HepG2 (cell line): ENCODE measurements at regions not wholly inside any gene's neighbourhood (a gene's known extent, or its start where the extent isn't known, plus 50 kb on each side); places are given as distances from the start of the nearest gene placed in this dataset.

Experiments used
- ATAC-seq: fragments of 200-7000 bp; cut with Tn5 transposase; 3 replicates; pipeline ENCODE4 v1.9.1; 2020; ENCODE audit warnings: mild to moderate bottlenecking, moderate library complexity
- BruUV-seq: library from RNA; stranded (reverse); fragments of 400-500 nt; replicated peaks from 2 replicates; lab custom pipeline; 2021; lab: Mats Ljungman, UMichigan
- CTCF ChIA-PET: fragments of 300-600 bp; formaldehyde crosslinking; extraction: SDS; loops from one replicate; lab custom pipeline; 2021; ENCODE audit warnings: low total read pairs, inconsistent platforms, low intra/inter-chr PET ratio; lab: Yijun Ruan, JAX
- POLR2A ChIA-PET: fragments of 350-600 bp; sonication (Branson Sonifier 250); formaldehyde crosslinking; loops from one replicate; lab custom pipeline; 2020; ENCODE audit warnings: antibody characterized with exemption, inconsistent platforms; lab: Yijun Ruan, JAX
- DNase-seq: peaks from one replicate; pipeline ENCODE4 v3.0.0-alpha.2; 2015; ENCODE audit warnings: low spot score
- FAIRE-seq: peaks from 3 replicates; lab custom pipeline; 2011; peaks lifted over from hg19 to GRCh38; lab: Jason Lieb, UNC
- H2AFZ ChIP-seq: one replicate; pipeline ENCODE4 v1.6.1; 2011; ENCODE audit warnings: low read length, inconsistent platforms
- H3K27ac ChIP-seq: fragments of 300-600 bp; 3 replicates; pipeline ENCODE4 v1.8.0; 2011; ENCODE audit warnings: mixed run types, mild to moderate bottlenecking, mixed read lengths, low read length, inconsistent platforms; ENCODE audit not compliant: insufficient read depth; ENCODE audit errors: extremely low read length
- H3K27me3 ChIP-seq, 2 experiments: fragments of 200-600 bp in 1 of 2; 2 replicates in 1 of 2; 3 replicates in 1 of 2; pipeline versions ENCODE4 v1.6.0 to v1.8.0; 2011; ENCODE audit warnings: low read length in 2 of 2, mild to moderate bottlenecking in 2 of 2, moderate library complexity in 2 of 2, inconsistent platforms in 1 of 2; ENCODE audit not compliant: insufficient read depth in 2 of 2, control insufficient read depth in 1 of 2
- H3K36me3 ChIP-seq, 2 experiments: fragments of 200-600 bp in 1 of 2; replicated peaks in 1 of 2; 2 replicates in 1 of 2; 3 replicates in 1 of 2; pipeline versions ENCODE4 v1.5.1 to v1.8.0; 2011; ENCODE audit warnings: low read length in 2 of 2, inconsistent platforms in 1 of 2; ENCODE audit not compliant: insufficient read depth in 2 of 2, control insufficient read depth in 1 of 2
- H3K4me1 ChIP-seq: 2 replicates; pipeline ENCODE4 v1.5.1; 2012; ENCODE audit warnings: low read length, inconsistent platforms; ENCODE audit not compliant: insufficient read depth
- H3K4me2 ChIP-seq: 2 replicates; pipeline ENCODE4 v1.6.0; 2011; ENCODE audit warnings: low read depth, low read length, inconsistent platforms
- H3K4me3 ChIP-seq, 3 experiments: fragments of 200-600 bp in 1 of 3; sonication (generic), shearing (Covaris generic) in 1 of 3; replicated peaks in 1 of 3; 2 replicates each; pipeline ENCODE4 v1.5.1; 2011 to 2016; ENCODE audit warnings: low read length in 3 of 3, inconsistent platforms in 2 of 3, low read depth in 2 of 3, mild to moderate bottlenecking in 2 of 3, control low read depth in 1 of 3, mixed read lengths in 1 of 3; ENCODE audit not compliant: insufficient read depth in 1 of 3
- H3K79me2 ChIP-seq: one replicate; pipeline ENCODE4 v1.6.1; 2011; ENCODE audit warnings: low read length, inconsistent platforms; ENCODE audit not compliant: insufficient read depth
- H3K9ac ChIP-seq: 2 replicates; pipeline ENCODE4 v1.6.0; 2011; ENCODE audit warnings: mild to moderate bottlenecking, low read depth, low read length, inconsistent platforms; ENCODE audit not compliant: insufficient read depth
- H3K9me3 ChIP-seq: 2 replicates; pipeline ENCODE4 v1.5.1; 2012; ENCODE audit warnings: mild to moderate bottlenecking, low read length
- H4K20me1 ChIP-seq: 2 replicates; pipeline ENCODE4 v1.6.0; 2011; ENCODE audit warnings: inconsistent platforms, mild to moderate bottlenecking, low read length, moderate library complexity; ENCODE audit not compliant: insufficient read depth
- ATAD3A ChIP-seq: sonication (generic); formaldehyde crosslinking; IDR thresholded peaks from 2 replicates; pipeline ENCODE4 v1.4.0; 2020; ENCODE audit warnings: missing genetic modification reagents
- BCL6 ChIP-seq: IDR thresholded peaks from 2 replicates; pipeline ENCODE4 v1.6.1; 2016; ENCODE audit warnings: missing genetic modification reagents, missing compliant biosample characterization
- CAMTA2 ChIP-seq: sonication (generic); formaldehyde crosslinking; IDR thresholded peaks from 2 replicates; pipeline ENCODE4 v1.4.0; 2020; ENCODE audit warnings: mild to moderate bottlenecking, missing genetic modification reagents, borderline replicate concordance
- CREB1 ChIP-seq, 2 experiments: fragments of 450-650 bp in 1 of 2; IDR thresholded peaks; 2 replicates each; pipeline ENCODE4 v1.6.1; 2016 to 2017; ENCODE audit warnings: control low read depth in 1 of 2, mild to moderate bottlenecking in 1 of 2, missing compliant biosample characterization in 1 of 2, missing genetic modification characterization in 1 of 2
- ETV6 ChIP-seq: sonication (generic); formaldehyde crosslinking; conservative IDR thresholded peaks from 2 replicates; pipeline ENCODE4 v1.4.0; 2020; ENCODE audit warnings: missing genetic modification reagents
- FOXA3 ChIP-seq: IDR thresholded peaks from 2 replicates; pipeline ENCODE4 v1.6.1; 2016; ENCODE audit warnings: missing genetic modification reagents, missing compliant biosample characterization
- FOXP1 ChIP-seq, 2 experiments: fragments of 450-650 bp in 1 of 2; IDR thresholded peaks; 2 replicates each; pipeline ENCODE4 v1.6.1; 2017 to 2018; ENCODE audit warnings: antibody characterized with exemption in 1 of 2
- GATAD2A ChIP-seq: IDR thresholded peaks from 2 replicates; pipeline ENCODE4 v1.6.1; 2016
- GTF3A ChIP-seq: sonication (generic); formaldehyde crosslinking; conservative IDR thresholded peaks from 2 replicates; pipeline ENCODE4 v1.4.0; 2020; ENCODE audit warnings: mild to moderate bottlenecking, missing genetic modification reagents
- HDAC1 ChIP-seq: sonication (generic); formaldehyde crosslinking; IDR thresholded peaks from 2 replicates; pipeline ENCODE4 v1.5.1; 2020; ENCODE audit warnings: mild to moderate bottlenecking, missing genetic modification reagents
- NFIB ChIP-seq: sonication (generic); formaldehyde crosslinking; IDR thresholded peaks from 2 replicates; pipeline ENCODE4 v1.9.0; 2021; ENCODE audit warnings: missing genetic modification reagents, mild to moderate bottlenecking, borderline replicate concordance
- ONECUT2 ChIP-seq: sonication (generic); formaldehyde crosslinking; IDR thresholded peaks from 2 replicates; pipeline ENCODE4 v1.4.0; 2020; ENCODE audit warnings: missing genetic modification reagents
- TSC22D2 ChIP-seq: sonication (generic); formaldehyde crosslinking; IDR thresholded peaks from 2 replicates; pipeline ENCODE4 v1.5.1; 2020; ENCODE audit warnings: missing genetic modification reagents, mild to moderate bottlenecking, borderline replicate concordance
- ZFP62 ChIP-seq: sonication (generic); formaldehyde crosslinking; IDR thresholded peaks from 2 replicates; pipeline ENCODE4 v1.4.0; 2020; ENCODE audit warnings: missing genetic modification reagents
- ZNF614 ChIP-seq: IDR thresholded peaks from 2 replicates; pipeline ENCODE4 v1.6.1; 2018; ENCODE audit warnings: missing biosample characterization, missing genetic modification reagents, inconsistent platforms, borderline replicate concordance
- ZNF672 ChIP-seq: sonication (generic); formaldehyde crosslinking; IDR thresholded peaks from 2 replicates; pipeline ENCODE4 v1.8.1; 2022; ENCODE audit warnings: missing genetic modification reagents
- WGBS: methylation state at CpG from one replicate; pipeline ENCODE4 v1.1.6; 2017; ENCODE audit warnings: low lambda C conversion rate; 5-methylcytosine and 5-hydroxymethylcytosine counted together
- in situ Hi-C: cut with HindIII; loops from 2 replicates; pipeline ENCODE4 v1.10.0; 2017; ENCODE audit warnings: low pct_unique_long_range_greater_than_20kb; ENCODE audit not compliant: extremely low pct_ligation_motif_present
- intact Hi-C: fragments of 100-400 bp; cut with micrococcal nuclease; formaldehyde crosslinking; loops from one replicate; pipeline ENCODE4 v1.10.0; 2022; ENCODE audit not compliant: unreplicated experiment
- TF ChIP-seq, protein P1 (sequence below): IDR thresholded peaks from 2 replicates; pipeline ENCODE4 v1.4.0; 2020; ENCODE audit warnings: mild to moderate bottlenecking, missing genetic modification reagents
- TF ChIP-seq, protein P2 (sequence below): sonication (generic); formaldehyde crosslinking; IDR thresholded peaks from 2 replicates; pipeline ENCODE4 v1.4.0; 2020; ENCODE audit warnings: low read depth, mild to moderate bottlenecking, missing genetic modification reagents

DNA sequence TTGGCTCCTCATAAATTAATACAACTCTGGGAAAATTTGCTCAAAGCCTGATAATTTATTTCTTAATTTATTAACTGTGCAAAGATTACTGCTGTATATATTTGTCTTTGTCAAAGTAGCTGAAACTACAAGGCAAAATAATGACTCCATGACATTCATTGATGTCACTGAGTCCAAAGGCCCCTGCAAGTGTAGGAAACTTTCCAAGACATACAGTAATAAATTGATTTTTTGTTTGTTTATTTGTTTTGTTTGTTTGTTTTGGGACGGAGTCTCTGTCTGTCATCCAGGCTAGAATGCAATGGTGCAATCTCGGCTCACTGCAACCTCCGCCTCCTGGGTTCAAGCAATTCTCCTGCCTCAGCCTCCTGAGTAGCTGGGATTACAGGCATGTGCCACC lies 96.8 kb upstream of the LPP start:
- ChIA-PET CTCF (no interaction called here), POLR2A (no interaction called here)
- Histone ChIP-seq H3K79me2 (no peaks in the 10 kb centered on the region), H3K9ac (no peak overlapping the region), H4K20me1 (no peaks in the 10 kb centered on the region), H3K4me3 (no peak overlapping the region), H3K36me3 (no peaks in the 10 kb centered on the region), H2AFZ (no peak overlapping the region), H3K27me3 (no peaks in the 10 kb centered on the region), H3K4me2 (no peak overlapping the region), H3K9me3 (no peaks in the 10 kb centered on the region), H3K4me1 (peaks cover 81% of the 10 kb centered on the region), H3K27ac (no peak overlapping the region)
- FAIRE-seq: no peak
- BruUV-seq: no TSS peak
- TF ChIP-seq, protein P1, sequence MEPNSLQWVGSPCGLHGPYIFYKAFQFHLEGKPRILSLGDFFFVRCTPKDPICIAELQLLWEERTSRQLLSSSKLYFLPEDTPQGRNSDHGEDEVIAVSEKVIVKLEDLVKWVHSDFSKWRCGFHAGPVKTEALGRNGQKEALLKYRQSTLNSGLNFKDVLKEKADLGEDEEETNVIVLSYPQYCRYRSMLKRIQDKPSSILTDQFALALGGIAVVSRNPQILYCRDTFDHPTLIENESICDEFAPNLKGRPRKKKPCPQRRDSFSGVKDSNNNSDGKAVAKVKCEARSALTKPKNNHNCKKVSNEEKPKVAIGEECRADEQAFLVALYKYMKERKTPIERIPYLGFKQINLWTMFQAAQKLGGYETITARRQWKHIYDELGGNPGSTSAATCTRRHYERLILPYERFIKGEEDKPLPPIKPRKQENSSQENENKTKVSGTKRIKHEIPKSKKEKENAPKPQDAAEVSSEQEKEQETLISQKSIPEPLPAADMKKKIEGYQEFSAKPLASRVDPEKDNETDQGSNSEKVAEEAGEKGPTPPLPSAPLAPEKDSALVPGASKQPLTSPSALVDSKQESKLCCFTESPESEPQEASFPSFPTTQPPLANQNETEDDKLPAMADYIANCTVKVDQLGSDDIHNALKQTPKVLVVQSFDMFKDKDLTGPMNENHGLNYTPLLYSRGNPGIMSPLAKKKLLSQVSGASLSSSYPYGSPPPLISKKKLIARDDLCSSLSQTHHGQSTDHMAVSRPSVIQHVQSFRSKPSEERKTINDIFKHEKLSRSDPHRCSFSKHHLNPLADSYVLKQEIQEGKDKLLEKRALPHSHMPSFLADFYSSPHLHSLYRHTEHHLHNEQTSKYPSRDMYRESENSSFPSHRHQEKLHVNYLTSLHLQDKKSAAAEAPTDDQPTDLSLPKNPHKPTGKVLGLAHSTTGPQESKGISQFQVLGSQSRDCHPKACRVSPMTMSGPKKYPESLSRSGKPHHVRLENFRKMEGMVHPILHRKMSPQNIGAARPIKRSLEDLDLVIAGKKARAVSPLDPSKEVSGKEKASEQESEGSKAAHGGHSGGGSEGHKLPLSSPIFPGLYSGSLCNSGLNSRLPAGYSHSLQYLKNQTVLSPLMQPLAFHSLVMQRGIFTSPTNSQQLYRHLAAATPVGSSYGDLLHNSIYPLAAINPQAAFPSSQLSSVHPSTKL (CRISPR knock-in tag): peak; percentile 8; the same call in 1 of the 2 replicates
- TF ChIP-seq TSC22D2 (CRISPR knock-in tag): no peak
- no peak for TF ChIP-seq GTF3A (CRISPR knock-in tag)
- no peak for TF ChIP-seq ZNF614 (CRISPR knock-in tag)
- TF ChIP-seq ZNF672 (CRISPR knock-in tag): no peak
- TF ChIP-seq ATAD3A (CRISPR knock-in tag): no peak
- no peak for TF ChIP-seq HDAC1 (CRISPR knock-in tag)
- TF ChIP-seq, protein P2, sequence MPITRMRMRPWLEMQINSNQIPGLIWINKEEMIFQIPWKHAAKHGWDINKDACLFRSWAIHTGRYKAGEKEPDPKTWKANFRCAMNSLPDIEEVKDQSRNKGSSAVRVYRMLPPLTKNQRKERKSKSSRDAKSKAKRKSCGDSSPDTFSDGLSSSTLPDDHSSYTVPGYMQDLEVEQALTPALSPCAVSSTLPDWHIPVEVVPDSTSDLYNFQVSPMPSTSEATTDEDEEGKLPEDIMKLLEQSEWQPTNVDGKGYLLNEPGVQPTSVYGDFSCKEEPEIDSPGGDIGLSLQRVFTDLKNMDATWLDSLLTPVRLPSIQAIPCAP (CRISPR knock-in tag): no peak
- no peak for TF ChIP-seq CREB1 (IDR thresholded peaks at IDR 0.05)
- TF ChIP-seq CREB1 (CRISPR knock-in tag; IDR thresholded peaks at IDR 0.05): peak; percentile 16; the same call in 1 of the 2 replicates
- TF ChIP-seq ONECUT2 (CRISPR knock-in tag): 0 out of 2 replicates have a peak, but pooled peaks have one; percentile 43
- TF ChIP-seq ZFP62: no peak
- TF ChIP-seq CAMTA2 (CRISPR knock-in tag): no peak
- TF ChIP-seq NFIB (CRISPR knock-in tag): no peak
- TF ChIP-seq GATAD2A (CRISPR knock-in tag): peak; percentile 27; the same call in 1 of the 2 replicates
- peak; percentile 26; the same call in 1 of the 2 replicates for TF ChIP-seq FOXA3
- TF ChIP-seq BCL6 (CRISPR knock-in tag): no peak
- peak; percentile 89 for TF ChIP-seq FOXP1 (IDR thresholded peaks at IDR 0.05)
- peak; percentile 89 for TF ChIP-seq FOXP1 (CRISPR knock-in tag; IDR thresholded peaks at IDR 0.05)
- TF ChIP-seq ETV6: no peak
- WGBS: 55% methylated on average over 3 of the region's 3 CpGs
- ATAC-seq: no peak
- in situ Hi-C loops: no loop called here
- DNase-seq: no peak
- intact Hi-C loops: no loop called here
